OCI-M1 (cell line): ENCODE measurements at regions not wholly inside any gene's neighbourhood (a gene's known extent, or its start where the extent isn't known, plus 50 kb on each side); places are given as distances from the start of the nearest gene placed in this dataset.

Experiments
- DNase-seq: peaks from one replicate; lab custom pipeline; 2025; lab: John Stamatoyannopoulos, UW

DNA sequence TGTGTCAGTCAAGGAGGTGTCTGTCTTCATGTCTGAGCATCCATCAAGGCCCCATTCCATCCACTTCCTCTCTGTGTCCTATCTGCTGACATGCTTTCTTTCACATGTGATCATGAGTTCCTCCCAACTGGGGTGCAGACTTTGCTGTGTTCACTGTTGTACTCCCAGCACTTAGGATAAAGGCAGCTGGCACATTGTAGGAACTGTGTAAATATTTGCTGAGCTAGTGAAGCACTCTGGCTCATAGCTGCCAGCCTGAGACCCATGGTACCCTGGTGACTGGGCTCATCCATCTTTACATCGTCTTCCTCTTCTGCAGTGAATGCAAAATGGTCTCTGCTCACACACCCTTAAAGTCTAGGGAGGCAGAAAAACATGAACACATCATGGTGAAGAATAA, 242.2 kb upstream of the IGFBP3 start:
- DNase-seq = no peak

DNA sequence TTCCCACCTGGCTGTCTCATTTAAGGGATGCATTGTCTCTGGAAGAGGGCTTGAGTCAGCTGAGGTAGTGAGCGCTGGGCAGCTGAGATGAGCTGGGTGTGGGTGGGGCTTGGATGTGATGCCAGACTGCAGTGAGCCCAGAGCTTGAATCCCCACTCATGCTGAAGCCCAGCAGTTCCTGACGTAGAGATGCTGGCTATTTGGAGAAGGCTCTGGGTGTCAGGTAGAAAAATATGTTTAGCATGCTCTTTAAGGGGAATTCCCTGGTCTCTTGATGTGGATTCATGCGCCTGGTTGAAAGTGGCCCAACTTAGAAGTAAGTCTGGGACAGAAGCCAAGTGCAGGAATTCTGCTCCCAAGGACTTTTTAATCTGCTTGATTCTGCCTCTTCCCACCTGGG, 241.5 kb upstream of the IGFBP3 start:
- DNase-seq = no peak

- no peak for DNase-seq
These were observed 239.8 kb upstream of the IGFBP3 start for GRCh38 chr7:46160861-46161260.

DNA sequence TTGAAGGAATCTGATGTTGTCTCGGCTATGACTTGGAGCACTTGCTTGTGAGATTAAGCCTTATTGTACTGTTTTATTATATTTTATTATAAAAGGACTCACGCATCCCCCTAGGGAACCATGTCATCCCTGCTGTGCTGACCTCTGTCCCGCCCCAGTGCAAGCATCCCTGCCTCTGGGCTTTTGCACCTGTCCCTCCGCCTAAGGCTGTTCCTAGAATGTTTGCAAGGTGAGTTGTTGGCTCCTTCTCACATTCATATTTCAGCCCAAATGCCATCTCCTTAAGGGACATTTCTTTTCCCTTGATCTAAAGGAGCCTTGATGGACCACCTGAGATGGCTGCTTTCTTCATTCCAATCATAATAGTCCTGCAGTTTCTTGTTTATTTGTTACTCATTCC, 236.9 kb upstream of the IGFBP3 start:
- DNase-seq = no peak

DNA sequence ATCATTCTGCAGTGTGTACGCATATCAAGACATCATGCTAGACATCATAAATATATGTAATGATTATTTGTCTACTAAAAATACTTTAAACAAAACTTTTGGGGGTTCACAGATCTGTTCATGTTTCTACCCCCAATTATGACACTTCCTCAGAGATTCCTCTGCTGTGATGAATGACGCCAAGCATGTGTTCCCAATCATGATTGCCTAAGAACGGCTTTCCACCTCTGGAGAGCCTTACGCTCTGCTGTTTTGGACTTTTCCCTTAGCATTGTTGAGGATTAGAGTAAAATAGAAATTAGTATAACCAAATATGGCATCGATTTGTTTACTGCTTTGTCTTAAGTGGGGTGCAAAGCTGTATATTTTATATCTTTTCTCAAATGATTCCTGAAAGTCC, 236.3 kb upstream of the IGFBP3 start:
- no peak for DNase-seq

DNA sequence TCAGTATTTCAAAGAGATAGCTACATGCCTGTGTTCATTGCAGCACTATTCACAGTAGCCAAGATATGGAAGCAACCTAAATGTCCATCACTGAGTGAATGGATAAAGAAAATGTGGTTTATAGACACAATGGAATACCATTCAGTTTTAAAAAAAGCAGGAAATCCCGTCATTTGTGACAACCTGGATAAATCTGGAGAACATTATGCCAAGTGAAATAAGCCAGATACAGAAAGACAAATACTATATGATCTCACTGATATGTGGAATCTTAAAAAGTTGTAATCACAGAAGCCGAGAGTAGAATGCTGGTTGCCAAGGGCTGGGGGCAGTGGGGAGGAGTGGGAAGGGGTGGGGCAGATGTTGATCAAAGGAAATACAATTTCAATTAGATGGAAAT, 235.8 kb upstream of the IGFBP3 start:
- no peak for DNase-seq

DNA sequence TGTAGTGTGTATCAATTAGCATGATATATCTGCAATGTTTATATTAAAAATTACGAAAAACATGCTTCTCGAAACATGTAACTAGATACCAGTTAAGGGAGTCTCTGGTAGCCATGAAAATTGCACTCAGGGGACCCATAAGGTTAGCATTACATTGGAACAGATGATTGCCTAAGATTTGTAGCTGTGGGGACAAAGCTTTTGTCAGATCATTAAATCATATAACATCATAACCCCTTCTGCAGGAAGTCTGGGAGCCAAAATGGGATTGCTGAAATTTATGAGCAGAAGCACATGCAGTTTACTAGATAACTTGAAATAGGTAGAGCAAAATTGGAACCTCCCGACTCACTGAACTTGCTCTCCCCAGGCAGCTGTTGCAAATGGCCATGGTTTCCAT, 235.0 kb upstream of the IGFBP3 start:
- DNase-seq = no peak

DNA sequence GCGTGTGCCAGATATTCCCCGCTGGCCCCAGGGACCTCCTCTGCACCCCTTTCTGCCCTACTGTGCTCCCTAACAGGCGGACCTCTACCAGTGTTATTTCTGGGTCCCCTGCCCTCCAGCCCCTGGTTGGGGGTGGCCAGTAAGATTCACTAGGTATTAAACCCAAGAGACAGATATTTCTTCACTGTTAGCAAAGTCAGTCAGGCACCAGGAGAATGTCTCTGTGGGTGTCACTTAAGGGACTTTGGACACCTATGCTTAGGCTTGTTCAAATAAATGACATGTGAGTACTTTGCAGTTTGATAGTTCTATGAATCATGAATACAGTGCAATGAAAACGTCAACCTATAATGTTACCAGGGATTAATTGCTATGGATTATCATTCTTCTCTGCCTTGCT, 234.3 kb upstream of the IGFBP3 start:
- DNase-seq = no peak

GRCh38 chr7:46153951-46154787, 233.1 kb upstream of the IGFBP3 start:
- no peak for DNase-seq

GRCh38 chr7:46153583-46153950, 232.5 kb upstream of the IGFBP3 start:
- no peak for DNase-seq

DNA sequence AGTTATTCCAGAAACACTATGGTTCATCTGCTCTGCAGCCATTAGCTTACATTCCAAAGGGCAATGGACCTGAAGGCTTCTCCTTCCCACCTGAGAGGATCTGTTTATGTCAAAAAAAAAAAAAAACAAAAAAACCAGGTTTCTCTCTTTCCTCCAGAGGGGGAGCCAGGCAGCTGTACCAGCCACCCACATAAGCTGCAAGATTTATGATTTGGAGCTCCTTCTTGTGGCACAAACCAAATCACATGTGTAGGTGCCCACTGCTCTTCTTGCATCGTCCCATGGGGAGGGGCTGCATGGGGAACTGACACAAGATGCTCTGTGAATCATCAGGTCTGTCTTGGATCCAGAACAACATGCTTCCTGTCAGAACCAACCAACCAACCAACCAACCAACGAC, 231.6 kb upstream of the IGFBP3 start:
- no peak for DNase-seq

DNA sequence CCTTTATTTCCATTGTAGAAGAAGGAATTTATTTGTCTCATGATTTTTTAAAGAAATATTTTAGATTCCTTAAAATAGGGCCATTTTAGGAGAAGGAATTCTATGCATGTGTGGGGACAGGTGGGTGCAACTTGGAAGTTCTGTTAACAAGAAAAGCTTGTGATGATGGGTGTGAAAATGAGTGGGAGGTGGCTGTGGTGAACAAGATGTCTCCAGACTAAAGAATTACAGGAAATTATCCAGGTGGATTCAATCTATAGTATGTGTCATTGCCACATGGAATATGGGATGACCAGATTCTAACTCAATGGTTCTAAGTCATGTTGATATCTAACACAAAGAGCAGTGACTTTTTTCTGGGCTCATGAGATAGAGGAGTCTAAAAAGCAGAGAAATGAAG, 229.6 kb upstream of the IGFBP3 start:
- no peak for DNase-seq

GRCh38 chr7:46150202-46150601, 229.1 kb upstream of the IGFBP3 start:
- DNase-seq = no peak

DNA sequence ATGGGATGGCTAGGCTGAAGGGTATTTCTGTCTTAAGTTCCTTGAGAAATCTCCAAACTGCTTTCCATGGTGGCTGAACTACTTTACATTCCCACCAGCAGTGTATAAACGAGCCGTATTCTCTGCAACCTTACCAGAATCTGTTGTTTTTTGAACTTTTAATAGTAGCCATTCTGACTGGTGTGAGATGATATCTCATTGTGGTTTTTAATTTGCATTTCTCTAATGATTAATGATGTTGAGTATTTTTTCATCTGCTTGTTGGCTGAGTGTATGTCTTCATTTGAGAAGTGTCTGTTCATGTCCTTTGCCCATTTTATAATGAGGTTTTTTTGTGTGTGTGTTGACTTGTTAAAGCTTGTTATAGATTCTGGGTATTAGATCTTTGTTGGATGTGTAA, 226.8 kb upstream of the IGFBP3 start:
- DNase-seq = no peak

DNA sequence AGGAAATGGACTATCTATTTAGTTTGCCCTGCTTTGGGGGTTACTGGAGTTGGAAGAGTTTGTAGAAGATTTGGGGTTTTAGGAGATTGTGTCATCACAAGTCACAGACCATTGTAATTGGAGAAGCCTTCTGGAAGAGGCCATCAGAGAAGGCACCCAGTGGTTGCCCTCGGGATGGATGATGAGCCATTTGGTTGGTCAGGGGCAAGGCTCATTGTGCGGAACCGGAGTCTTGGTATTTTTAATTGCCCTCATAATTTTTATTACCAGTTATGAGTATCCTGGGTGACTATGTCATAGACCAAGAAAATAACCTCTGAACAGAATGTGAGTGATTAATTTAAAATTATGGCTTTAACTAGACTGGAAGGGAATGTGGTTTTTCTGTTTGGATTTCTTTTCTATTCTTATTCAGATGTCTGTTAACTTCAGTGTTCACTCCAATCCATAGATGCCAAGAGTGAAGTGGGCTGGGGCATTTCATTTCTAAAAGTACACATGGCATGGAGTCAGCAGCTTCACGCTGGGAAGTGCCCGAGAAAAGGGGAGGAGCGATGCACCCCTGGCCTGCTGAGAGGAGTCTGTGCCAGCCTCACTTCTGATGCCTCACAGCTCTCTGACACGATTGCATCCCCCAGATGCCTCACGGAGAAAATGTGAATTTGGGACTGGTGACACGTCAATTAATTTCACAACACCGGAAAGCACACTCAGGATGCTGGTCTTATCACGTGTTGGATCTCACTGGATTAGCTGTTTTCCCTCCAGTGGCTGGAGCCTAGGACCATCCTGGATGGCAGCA, 225.6 kb upstream of the IGFBP3 start:
- no peak for DNase-seq

DNA sequence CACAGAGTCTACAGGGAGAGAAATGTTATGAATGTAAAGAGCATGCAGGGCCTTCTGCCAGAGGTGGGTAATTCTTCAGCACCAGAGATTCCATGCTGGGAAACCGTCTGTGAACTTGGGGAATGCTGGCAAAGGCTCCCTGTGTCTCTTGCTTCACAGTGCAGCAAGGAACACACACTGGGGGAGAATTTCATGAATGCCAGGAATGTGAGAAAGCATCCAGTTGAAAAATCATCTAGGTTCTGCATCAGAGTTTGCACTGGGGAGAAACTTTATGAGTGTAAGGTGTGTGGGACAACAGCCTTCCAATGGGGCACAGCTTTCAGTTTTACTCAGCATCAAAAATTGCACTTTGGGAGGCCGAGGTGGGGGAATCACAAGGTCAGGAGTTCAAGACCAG, 224.3 kb upstream of the IGFBP3 start:
- DNase-seq = no peak

GRCh38 chr7:46143949-46144917, 223.2 kb upstream of the IGFBP3 start:
- no peak for DNase-seq

DNA sequence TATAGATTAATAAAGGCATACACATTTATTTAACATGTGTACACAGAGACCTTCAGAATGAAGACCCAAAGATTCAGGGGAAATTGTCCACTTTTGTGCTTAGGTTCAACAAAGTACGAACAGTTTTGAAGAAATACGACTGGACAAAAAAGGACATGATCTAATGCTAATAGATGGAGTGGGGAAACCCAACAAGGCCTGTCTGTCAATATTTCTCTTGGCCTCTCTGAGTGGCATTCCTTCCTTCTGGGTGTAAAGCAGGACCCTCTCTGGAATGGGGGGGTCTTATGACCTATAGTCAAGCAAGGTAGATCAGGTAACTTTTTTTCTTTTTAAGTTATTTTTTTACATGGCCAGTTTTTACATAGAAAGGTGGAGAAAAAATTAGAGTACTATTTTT, 222.3 kb upstream of the IGFBP3 start:
- no peak for DNase-seq

DNA sequence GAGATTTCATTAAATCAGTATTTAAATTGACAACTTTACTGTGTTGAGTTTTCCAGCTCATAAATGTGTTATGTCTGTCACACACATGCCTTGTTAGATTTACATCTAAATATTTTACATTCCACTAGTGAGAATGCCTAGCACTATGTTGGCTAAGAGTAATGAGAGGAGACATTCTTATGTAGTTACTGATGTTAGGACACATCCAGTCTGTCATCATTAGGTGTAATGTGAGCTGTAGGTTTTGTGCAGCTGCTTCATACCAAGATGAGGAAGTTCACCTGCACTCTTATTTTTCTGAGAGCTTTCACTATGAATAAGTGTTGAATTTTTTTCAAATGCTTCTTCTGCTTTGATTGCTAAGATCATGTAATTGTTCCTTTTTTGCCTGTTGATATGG, 218.0 kb upstream of the IGFBP3 start:
- no peak for DNase-seq

GRCh38 chr7:46137725-46138124, 216.7 kb upstream of the IGFBP3 start:
- no peak for DNase-seq

- DNase-seq = no peak
These were observed 214.5 kb upstream of the IGFBP3 start for GRCh38 chr7:46135557-46135956.

GRCh38 chr7:46134795-46135194, 213.7 kb upstream of the IGFBP3 start:
- no peak for DNase-seq
